HG02885 (cell line): ENCODE measurements at regions not wholly inside any gene's neighbourhood (a gene's known extent, or its start where the extent isn't known, plus 50 kb on each side); places are given as distances from the start of the nearest gene placed in this dataset.

Source experiments
- ATAC-seq: cut with Tn5 transposase; IDR thresholded peaks from one replicate; pipeline ENCODE4 v1.9.1; 2021; ENCODE audit warnings: mild to moderate bottlenecking; ENCODE audit not compliant: unreplicated experiment, poor library complexity

DNA sequence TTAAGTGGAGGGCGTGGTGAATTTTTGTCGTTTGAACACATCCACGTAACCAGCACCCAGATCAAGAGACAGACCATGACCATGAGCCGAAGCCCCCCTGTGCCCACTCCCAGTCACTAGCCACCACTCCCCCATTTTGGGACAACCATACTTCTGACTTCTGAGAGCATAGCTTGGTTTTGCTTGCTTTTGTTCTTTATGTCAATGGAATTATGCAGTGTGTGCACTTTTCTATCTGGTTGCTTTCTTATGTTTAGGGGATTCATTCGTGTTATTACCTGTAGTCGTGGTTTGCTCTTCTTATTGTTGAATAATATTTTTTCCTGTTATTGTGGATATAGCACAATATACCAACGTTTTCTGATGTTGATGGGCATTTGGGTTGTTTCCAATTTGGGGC is 141.7 kb downstream of the GLI2 start:
- no peak for ATAC-seq

DNA sequence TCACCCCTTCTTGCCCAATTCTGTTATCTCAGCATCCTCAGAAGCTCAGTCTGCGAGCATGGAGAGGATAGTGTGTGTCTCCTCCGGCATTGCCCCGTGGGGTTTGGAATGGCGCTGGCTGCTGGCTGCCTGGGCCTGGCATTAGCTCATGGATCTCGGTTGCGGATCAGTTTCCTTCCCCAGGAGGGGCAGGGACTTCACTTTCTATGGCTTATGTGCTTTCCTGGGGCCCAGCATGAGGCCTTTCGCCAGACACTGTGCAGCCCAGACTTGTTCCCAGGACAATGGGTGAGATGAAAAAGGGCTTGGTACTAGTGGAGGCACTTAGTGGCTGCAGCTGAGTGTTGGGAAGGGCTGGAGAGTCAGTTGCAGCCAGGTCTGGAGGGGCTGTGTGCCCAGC is 143.3 kb downstream of the GLI2 start:
- ATAC-seq: no peak

- no peak for ATAC-seq
These were observed 144.0 kb downstream of the GLI2 start for GRCh38 chr2:120879431-120880295.

- ATAC-seq: no peak
These were observed 144.7 kb downstream of the GLI2 start for GRCh38 chr2:120880381-120880780.

DNA sequence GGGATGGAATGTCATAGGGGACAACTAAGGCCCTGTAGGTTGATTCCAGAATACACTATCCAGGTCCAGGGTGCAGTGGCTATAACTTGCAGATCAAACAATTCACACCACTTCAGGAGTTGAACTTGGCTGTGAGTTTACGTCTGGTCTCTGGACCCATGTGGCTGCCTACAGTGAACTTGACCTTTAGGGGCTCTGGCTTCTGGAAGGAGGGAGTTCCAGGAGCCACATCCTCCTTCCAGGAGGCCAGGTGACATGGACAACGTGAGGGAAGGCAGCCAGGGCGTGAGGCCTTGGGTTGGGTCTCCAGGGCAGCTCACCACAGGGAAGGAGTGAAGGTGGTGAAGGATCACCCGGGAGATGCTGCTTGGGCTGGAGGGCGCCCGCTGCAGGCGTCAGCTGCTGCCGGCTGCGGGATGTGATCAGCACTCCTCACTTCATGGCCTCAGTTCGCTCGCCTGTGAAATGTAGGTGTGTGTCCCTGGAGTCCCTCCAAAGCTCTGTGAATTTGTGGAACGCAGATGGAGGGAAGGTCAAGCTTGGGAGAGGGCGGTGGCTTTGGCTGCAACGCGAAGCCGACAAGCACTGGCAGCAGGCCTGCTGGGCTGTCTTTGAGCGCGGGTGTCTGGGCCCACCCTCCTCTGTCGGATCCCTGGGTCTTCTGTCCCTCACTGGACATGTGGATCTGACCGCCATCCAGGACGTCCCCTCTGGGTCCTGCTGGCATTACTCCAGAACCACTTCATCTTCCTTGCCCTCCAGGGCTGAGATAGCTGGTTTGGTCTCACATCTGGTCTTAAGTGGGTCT is 146.5 kb downstream of the GLI2 start:
- ATAC-seq: no peak

GRCh38 chr2:120883607-120884440 is 148.2 kb downstream of the GLI2 start:
- no peak for ATAC-seq

DNA sequence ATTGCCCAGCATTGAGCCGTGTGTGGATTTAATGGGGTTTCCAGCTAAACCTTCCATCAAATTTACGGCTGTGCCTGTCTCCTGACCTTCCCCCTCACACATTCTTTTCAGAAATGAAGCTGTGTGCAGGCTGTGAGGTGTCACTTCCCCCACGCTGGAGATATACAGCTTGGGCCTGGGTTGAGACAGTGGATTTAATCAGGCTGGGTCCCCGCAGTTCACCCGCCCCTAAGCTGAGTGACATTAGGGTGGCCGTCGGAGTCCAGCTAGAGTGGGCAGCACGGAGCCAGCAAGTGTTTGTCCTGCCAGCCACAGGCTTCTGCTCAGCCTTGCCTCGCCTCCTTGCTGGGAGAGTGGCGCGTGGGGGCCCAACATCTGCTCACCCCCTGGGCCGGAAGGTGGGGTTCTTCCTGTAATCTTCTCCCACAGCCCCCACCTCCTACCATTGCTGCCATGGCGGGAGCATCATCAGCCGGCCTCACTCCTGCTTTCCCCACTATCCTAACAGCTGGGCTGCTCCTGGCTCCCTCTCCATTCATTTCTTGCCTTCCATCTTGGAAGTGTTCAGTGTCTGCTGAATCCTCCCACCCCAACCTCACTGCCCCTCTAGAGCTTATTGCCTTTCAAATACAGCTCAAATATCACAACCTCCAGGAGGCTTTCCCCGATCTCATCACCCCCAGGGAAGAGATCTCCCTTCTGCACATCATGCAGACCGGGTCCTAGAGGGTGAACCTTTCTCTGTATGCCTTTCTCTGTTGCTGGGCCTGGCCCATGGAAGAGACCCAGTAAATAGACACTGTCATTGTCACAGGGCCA is 149.0 kb downstream of the GLI2 start:
- no peak for ATAC-seq

GRCh38 chr2:120885321-120885720 is 149.7 kb downstream of the GLI2 start:
- no peak for ATAC-seq

DNA sequence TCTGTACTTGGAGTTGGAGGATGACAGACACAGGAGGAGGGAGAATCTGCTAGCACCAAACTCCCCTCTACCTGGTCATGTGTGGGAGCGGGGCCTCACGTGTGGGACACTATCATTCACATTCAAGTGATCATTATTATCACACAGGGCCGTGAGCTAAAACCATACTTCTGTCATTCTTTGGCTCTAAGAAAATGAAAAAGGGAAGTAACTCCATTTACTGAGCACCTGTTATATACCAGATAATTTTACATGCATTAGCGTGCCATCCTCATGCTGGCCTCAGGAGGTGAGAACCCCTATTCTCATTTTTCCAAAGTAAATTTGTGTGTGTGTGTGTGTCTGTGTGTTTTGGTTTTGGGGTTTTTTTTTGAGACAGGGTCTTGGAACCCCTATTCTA is 150.1 kb downstream of the GLI2 start:
- ATAC-seq: peak; percentile 55

- ATAC-seq: no peak
These were observed 151.1 kb downstream of the GLI2 start for GRCh38 chr2:120886534-120887319.

DNA sequence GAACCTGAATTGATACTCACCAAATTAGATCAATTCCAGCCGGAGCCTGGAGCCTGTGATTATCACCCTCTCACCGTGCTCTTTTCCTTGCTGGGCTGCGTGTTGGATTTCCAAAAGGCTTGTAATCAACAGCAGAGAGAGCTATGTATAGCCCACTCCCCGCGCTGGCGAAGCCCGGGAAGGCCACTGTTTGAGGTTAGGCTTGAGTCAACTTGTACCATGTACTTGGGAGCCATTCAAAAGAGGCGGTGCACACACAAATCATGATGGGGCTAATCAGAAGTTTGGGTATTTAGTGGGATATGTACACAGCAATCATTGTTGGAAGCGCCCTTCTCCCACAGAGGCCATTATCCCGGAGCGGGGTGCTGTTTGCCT is 151.6 kb downstream of the GLI2 start:
- no peak for ATAC-seq

- ATAC-seq: no peak
These were observed 152.1 kb downstream of the GLI2 start for GRCh38 chr2:120887741-120888231.

DNA sequence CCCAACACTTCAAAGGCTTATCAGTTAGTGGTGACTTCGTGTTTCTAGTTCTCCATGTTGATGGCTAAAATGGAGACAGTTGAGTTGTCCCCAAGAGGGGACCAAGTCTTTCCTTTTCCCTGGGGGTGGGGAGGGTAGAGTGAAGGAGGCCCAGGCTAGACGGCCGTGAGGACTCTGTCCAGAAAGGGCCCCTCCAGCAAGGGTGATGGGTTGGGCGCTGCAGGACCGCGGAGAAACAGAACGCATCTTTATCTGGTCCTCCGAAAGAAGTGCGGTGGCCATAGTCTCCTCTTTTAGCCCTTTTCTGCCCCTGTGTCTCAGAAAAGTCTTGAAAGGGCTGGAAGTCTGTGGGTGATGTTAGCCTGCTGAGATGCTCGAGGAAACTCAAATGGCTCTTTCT is 153.2 kb downstream of the GLI2 start:
- no peak for ATAC-seq

DNA sequence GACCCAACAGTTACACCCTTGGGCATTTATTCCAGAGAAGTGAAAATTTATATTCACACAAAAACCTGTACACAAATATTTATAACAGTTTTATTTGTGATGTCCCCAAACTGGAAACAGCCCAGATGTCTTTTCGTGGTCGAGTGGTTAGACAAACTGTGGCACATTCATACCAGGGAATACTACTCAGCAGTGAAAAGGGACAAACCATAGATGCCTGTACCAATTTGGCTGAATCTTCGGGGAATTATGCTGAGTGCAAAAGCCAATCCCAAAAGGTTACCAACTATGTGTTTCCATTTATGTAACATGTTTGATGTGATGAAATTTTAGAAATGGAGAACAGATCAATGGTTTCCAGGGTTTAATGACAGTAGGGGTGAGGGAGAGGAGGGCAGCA is 154.3 kb downstream of the GLI2 start:
- no peak for ATAC-seq

DNA sequence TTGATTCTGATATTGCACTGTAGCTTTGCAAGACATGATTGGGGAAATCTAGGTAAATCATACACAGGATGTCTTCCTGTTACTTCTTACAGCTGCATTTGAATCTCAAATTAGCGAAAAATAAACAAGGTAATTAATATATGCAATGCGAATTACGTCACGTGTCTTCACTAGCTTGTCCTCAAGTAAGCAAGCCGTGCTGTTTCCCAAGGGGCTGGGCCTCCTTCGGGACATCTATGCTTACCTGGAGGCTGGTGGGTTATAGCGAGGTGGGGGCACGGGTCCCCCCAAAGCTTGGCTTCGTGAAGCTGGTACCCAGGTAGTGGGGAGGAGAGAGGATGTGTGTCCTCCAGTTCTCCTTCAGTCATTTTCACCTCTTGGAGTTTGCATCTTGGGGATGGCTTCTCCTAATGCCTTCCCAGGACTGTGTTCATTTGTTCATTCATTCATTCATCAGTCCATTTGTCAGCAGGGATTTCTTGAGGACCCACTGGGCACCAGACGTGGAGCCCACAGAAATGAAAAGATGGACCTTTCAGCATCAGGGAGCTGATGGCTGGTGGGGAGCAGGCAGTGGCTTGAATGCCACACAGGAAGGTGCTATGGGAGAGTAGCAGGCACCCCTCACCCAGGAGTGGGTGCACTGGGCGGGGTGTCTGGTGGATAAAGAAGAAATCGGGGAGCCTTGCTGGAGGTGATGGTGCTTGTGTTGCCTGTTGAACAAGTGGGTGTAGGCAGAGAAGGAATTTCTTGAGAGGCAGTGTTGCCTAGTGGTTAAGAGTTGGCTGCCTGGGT is 155.1 kb downstream of the GLI2 start:
- ATAC-seq: no peak

- ATAC-seq: no peak
These were observed 156.8 kb downstream of the GLI2 start for GRCh38 chr2:120892271-120892966.

- no peak for ATAC-seq
These were observed 157.4 kb downstream of the GLI2 start for GRCh38 chr2:120892967-120893667.
